Activated naive CD4-positive, alpha-beta T cell treated with anti-CD3 and anti-CD28 coated beads, Interleukin-2, amount 50 U/mL, for 24 hours (primary cell): ENCODE measurements at regions not wholly inside any gene's neighbourhood (a gene's known extent, or its start where the extent isn't known, plus 50 kb on each side); places are given as distances from the start of the nearest gene placed in this dataset.

Source experiments
- H3K27ac Mint-ChIP-seq: one replicate; pipeline ENCODE4 v1.8.0; 2021; ENCODE audit warnings: mild to moderate bottlenecking, mixed read lengths
- H3K27me3 Mint-ChIP-seq: one replicate; pipeline ENCODE4 v1.8.0; 2021; ENCODE audit warnings: mixed read lengths
- H3K36me3 Mint-ChIP-seq: one replicate; pipeline ENCODE4 v1.8.0; 2021; ENCODE audit warnings: mixed read lengths
- H3K4me1 Mint-ChIP-seq: one replicate; pipeline ENCODE4 v1.8.0; 2021; ENCODE audit warnings: mixed read lengths
- H3K4me3 Mint-ChIP-seq: one replicate; pipeline ENCODE4 v1.8.0; 2021; ENCODE audit warnings: mild to moderate bottlenecking, mixed read lengths
- H3K9me3 Mint-ChIP-seq: one replicate; pipeline ENCODE4 v1.8.0; 2021; ENCODE audit warnings: mixed read lengths

- H3K27me3 Mint-ChIP-seq: no peaks in the 10 kb centered on the region
- no peak overlapping the region for H3K27ac Mint-ChIP-seq
- no peak overlapping the region for H3K4me3 Mint-ChIP-seq
- peaks cover 7% of the 10 kb centered on the region for H3K36me3 Mint-ChIP-seq
- H3K9me3 Mint-ChIP-seq: peaks cover 4% of the 10 kb centered on the region
- peaks cover 6% of the 10 kb centered on the region for H3K4me1 Mint-ChIP-seq
These were observed 299.5 kb upstream of the CD180 start for GRCh38 chr5:67496051-67496450.

GRCh38 chr5:67495072-67495471 lies 298.5 kb upstream of the CD180 start:
- Mint-ChIP-seq H3K9me3 (peaks cover 4% of the 10 kb centered on the region), H3K4me3 (no peak overlapping the region), H3K27me3 (no peaks in the 10 kb centered on the region), H3K4me1 (peaks cover 6% of the 10 kb centered on the region), H3K27ac (no peak overlapping the region), H3K36me3 (peaks cover under 1% of the 10 kb centered on the region)

- Mint-ChIP-seq H3K27me3 (no peaks in the 10 kb centered on the region), H3K36me3 (no peaks in the 10 kb centered on the region), H3K4me1 (peaks cover 6% of the 10 kb centered on the region), H3K27ac (no peak overlapping the region), H3K4me3 (no peak overlapping the region), H3K9me3 (peaks cover 1% of the 10 kb centered on the region)
These were observed 297.7 kb upstream of the CD180 start for GRCh38 chr5:67494186-67494855.

GRCh38 chr5:67493676-67494075 lies 297.1 kb upstream of the CD180 start:
- no peak overlapping the region for H3K27ac Mint-ChIP-seq
- no peaks in the 10 kb centered on the region for H3K27me3 Mint-ChIP-seq
- peaks cover 6% of the 10 kb centered on the region for H3K4me1 Mint-ChIP-seq
- no peaks in the 10 kb centered on the region for H3K36me3 Mint-ChIP-seq
- H3K4me3 Mint-ChIP-seq: no peak overlapping the region
- H3K9me3 Mint-ChIP-seq: no peaks in the 10 kb centered on the region

- H3K27me3 Mint-ChIP-seq: no peaks in the 10 kb centered on the region
- H3K4me1 Mint-ChIP-seq: peaks cover 6% of the 10 kb centered on the region
- H3K36me3 Mint-ChIP-seq: no peaks in the 10 kb centered on the region
- H3K4me3 Mint-ChIP-seq: no peak overlapping the region
- no peaks in the 10 kb centered on the region for H3K9me3 Mint-ChIP-seq
- no peak overlapping the region for H3K27ac Mint-ChIP-seq
These were observed 294.1 kb upstream of the CD180 start for GRCh38 chr5:67490543-67491321.

GRCh38 chr5:67488885-67489284 lies 292.3 kb upstream of the CD180 start:
- Mint-ChIP-seq H3K4me1 (peaks cover 4% of the 10 kb centered on the region), H3K4me3 (no peak overlapping the region), H3K27ac (no peak overlapping the region), H3K27me3 (no peaks in the 10 kb centered on the region), H3K9me3 (no peaks in the 10 kb centered on the region), H3K36me3 (no peaks in the 10 kb centered on the region)

- Mint-ChIP-seq H3K27me3 (no peaks in the 10 kb centered on the region), H3K9me3 (no peaks in the 10 kb centered on the region)
These were observed 291.3 kb upstream of the CD180 start for GRCh38 chr5:67487862-67488261.

GRCh38 chr5:67483453-67484030 lies 286.9 kb upstream of the CD180 start:
- Mint-ChIP-seq H3K4me3 (no peak overlapping the region), H3K27ac (no peak overlapping the region), H3K4me1 (no peaks in the 10 kb centered on the region), H3K36me3 (peaks cover 3% of the 10 kb centered on the region), H3K9me3 (no peaks in the 10 kb centered on the region), H3K27me3 (no peaks in the 10 kb centered on the region)

More at GRCh38 chr5:67487862-67488261, 291.3 kb upstream of the CD180 start:
- no peaks in the 10 kb centered on the region for H3K4me1 Mint-ChIP-seq
- no peak overlapping the region for H3K4me3 Mint-ChIP-seq
- no peak overlapping the region for H3K27ac Mint-ChIP-seq
- H3K36me3 Mint-ChIP-seq: peaks cover 3% of the 10 kb centered on the region

- no peaks in the 10 kb centered on the region for H3K27me3 Mint-ChIP-seq
- no peak overlapping the region for H3K4me3 Mint-ChIP-seq
- H3K36me3 Mint-ChIP-seq: peaks cover 3% of the 10 kb centered on the region
- H3K27ac Mint-ChIP-seq: no peak overlapping the region
- peaks cover 5% of the 10 kb centered on the region for H3K4me1 Mint-ChIP-seq
- H3K9me3 Mint-ChIP-seq: no peaks in the 10 kb centered on the region
These were observed 284.8 kb upstream of the CD180 start for GRCh38 chr5:67481362-67481761.

GRCh38 chr5:67478337-67478736 lies 281.7 kb upstream of the CD180 start:
- Mint-ChIP-seq H3K9me3 (no peaks in the 10 kb centered on the region), H3K27ac (no peak overlapping the region), H3K27me3 (no peaks in the 10 kb centered on the region), H3K36me3 (no peaks in the 10 kb centered on the region), H3K4me1 (peaks cover 6% of the 10 kb centered on the region), H3K4me3 (no peak overlapping the region)

- no peaks in the 10 kb centered on the region for H3K27me3 Mint-ChIP-seq
These were observed 280.4 kb upstream of the CD180 start for GRCh38 chr5:67476995-67477394.

GRCh38 chr5:67476531-67476930 lies 279.9 kb upstream of the CD180 start:
- no peak overlapping the region for H3K27ac Mint-ChIP-seq

More at GRCh38 chr5:67476995-67477394, 280.4 kb upstream of the CD180 start:
- Mint-ChIP-seq H3K4me3 (no peak overlapping the region), H3K9me3 (no peaks in the 10 kb centered on the region), H3K36me3 (no peaks in the 10 kb centered on the region), H3K4me1 (peaks cover 6% of the 10 kb centered on the region), H3K27ac (no peak overlapping the region)

GRCh38 chr5:67475489-67475888 lies 278.9 kb upstream of the CD180 start:
- Mint-ChIP-seq H3K27me3 (no peaks in the 10 kb centered on the region), H3K4me1 (peaks cover 6% of the 10 kb centered on the region), H3K36me3 (no peaks in the 10 kb centered on the region), H3K27ac (no peak overlapping the region), H3K9me3 (no peaks in the 10 kb centered on the region), H3K4me3 (no peak overlapping the region)

More at GRCh38 chr5:67476531-67476930, 279.9 kb upstream of the CD180 start:
- Mint-ChIP-seq H3K9me3 (no peaks in the 10 kb centered on the region), H3K4me3 (no peak overlapping the region), H3K4me1 (peaks cover 6% of the 10 kb centered on the region), H3K27me3 (no peaks in the 10 kb centered on the region), H3K36me3 (no peaks in the 10 kb centered on the region)

GRCh38 chr5:67474597-67475238 lies 278.1 kb upstream of the CD180 start:
- Mint-ChIP-seq H3K27me3 (no peaks in the 10 kb centered on the region), H3K9me3 (no peaks in the 10 kb centered on the region), H3K27ac (no peak overlapping the region), H3K36me3 (no peaks in the 10 kb centered on the region), H3K4me1 (peaks cover 6% of the 10 kb centered on the region), H3K4me3 (no peak overlapping the region)

GRCh38 chr5:67467110-67467509 lies 270.5 kb upstream of the CD180 start:
- Mint-ChIP-seq H3K27me3 (no peaks in the 10 kb centered on the region), H3K9me3 (no peaks in the 10 kb centered on the region), H3K36me3 (no peaks in the 10 kb centered on the region), H3K27ac (no peak overlapping the region), H3K4me1 (no peaks in the 10 kb centered on the region), H3K4me3 (no peak overlapping the region)
